Epithelial cell of proximal tubule (primary cell): ENCODE measurements at regions not wholly inside any gene's neighbourhood (a gene's known extent, or its start where the extent isn't known, plus 50 kb on each side); places are given as distances from the start of the nearest gene placed in this dataset.

Source experiments
- DNase-seq: peaks from one replicate; pipeline ENCODE4 v3.0.0-alpha.2; 2011; ENCODE audit warnings: low read depth
- H3K4me3 ChIP-seq: 2 replicates; pipeline ENCODE4 v1.5.1; 2011; ENCODE audit warnings: low read depth, mild to moderate bottlenecking, low read length
- CTCF ChIP-seq: conservative IDR thresholded peaks from 2 replicates; pipeline ENCODE4 v1.5.1; 2012; ENCODE audit warnings: low read depth, mild to moderate bottlenecking, low read length

GRCh38 chr13:84430446-84430845, 548.2 kb upstream of the SLITRK1 start:
- no peak overlapping the region for H3K4me3 ChIP-seq
- TF ChIP-seq CTCF, result no peak
- DNase-seq, result no peak

GRCh38 chr13:84430015-84430414, 547.7 kb upstream of the SLITRK1 start:
- DNase-seq, result no peak
- H3K4me3 ChIP-seq, result no peak overlapping the region
- TF ChIP-seq CTCF, result no peak

GRCh38 chr13:84418041-84418440, 535.8 kb upstream of the SLITRK1 start:
- H3K4me3 ChIP-seq, result no peak overlapping the region
- no peak for DNase-seq
- TF ChIP-seq CTCF, result no peak

GRCh38 chr13:84417416-84417815, 535.1 kb upstream of the SLITRK1 start:
- TF ChIP-seq CTCF, result no peak
- DNase-seq, result no peak
- no peak overlapping the region for H3K4me3 ChIP-seq

- TF ChIP-seq CTCF, result no peak
- no peak for DNase-seq
- no peak overlapping the region for H3K4me3 ChIP-seq
These were observed 530.7 kb upstream of the SLITRK1 start for GRCh38 chr13:84413016-84413415.

GRCh38 chr13:84405286-84405685, 523.0 kb upstream of the SLITRK1 start:
- TF ChIP-seq CTCF, result no peak
- DNase-seq, result no peak

GRCh38 chr13:84400706-84401105, 518.4 kb upstream of the SLITRK1 start:
- no peak for TF ChIP-seq CTCF
- DNase-seq, result peak; percentile 88
- no peak overlapping the region for H3K4me3 ChIP-seq

More at GRCh38 chr13:84405286-84405685, 523.0 kb upstream of the SLITRK1 start:
- no peak overlapping the region for H3K4me3 ChIP-seq
